GM12801 (cell line): ENCODE measurements at regions not wholly inside any gene's neighbourhood (a gene's known extent, or its start where the extent isn't known, plus 50 kb on each side); places are given as distances from the start of the nearest gene placed in this dataset.

Experiments
- CTCF ChIP-seq: IDR thresholded peaks from one replicate; pipeline ENCODE4 v1.5.1; 2011; ENCODE audit warnings: control low read depth; ENCODE audit not compliant: insufficient read length; ENCODE audit errors: extremely low read depth

GRCh38 chr18:45282101-45282812 lies 333.0 kb upstream of the SLC14A2 start:
- no peak for TF ChIP-seq CTCF

- no peak for TF ChIP-seq CTCF
These were observed 331.1 kb upstream of the SLC14A2 start for GRCh38 chr18:45284174-45284573.

- TF ChIP-seq CTCF: no peak
These were observed 330.4 kb upstream of the SLC14A2 start for GRCh38 chr18:45284851-45285250.

GRCh38 chr18:45285251-45285650 lies 330.0 kb upstream of the SLC14A2 start:
- TF ChIP-seq CTCF: no peak

GRCh38 chr18:45286431-45286830 lies 328.8 kb upstream of the SLC14A2 start:
- TF ChIP-seq CTCF: no peak

GRCh38 chr18:45287531-45287930 lies 327.7 kb upstream of the SLC14A2 start:
- no peak for TF ChIP-seq CTCF

GRCh38 chr18:45290364-45290763 lies 324.9 kb upstream of the SLC14A2 start:
- TF ChIP-seq CTCF: no peak
